Gastrocnemius medialis (tissue), 4 donors: ENCODE measurements at regions not wholly inside any gene's neighbourhood (a gene's known extent, or its start where the extent isn't known, plus 50 kb on each side); places are given as distances from the start of the nearest gene placed in this dataset.

Experiments used
- POLR2A ChIP-seq, 2 donors: fragments of 450-650 bp; IDR thresholded peaks; one replicate each; pipeline ENCODE4 v1.6.1; 2017; ENCODE audit warnings: antibody characterized with exemption in 2 of 2, mild to moderate bottlenecking in 2 of 2, moderate library complexity in 2 of 2
- TF ChIP-seq, protein P1 (sequence below), 5 experiments: fragments of 450-650 bp in 3 of 5; fragments of 200-600 bp in 2 of 5; sonication (generic) in 2 of 5; IDR thresholded peaks in 4 of 5; conservative IDR thresholded peaks in 1 of 5; 1 replicate in 4 of 5; 2 replicates in 1 of 5; pipeline ENCODE4 v1.5.1; 2016 to 2019; ENCODE audit warnings: antibody characterized with exemption in 5 of 5, mild to moderate bottlenecking in 3 of 5, moderate library complexity in 3 of 5

DNA sequence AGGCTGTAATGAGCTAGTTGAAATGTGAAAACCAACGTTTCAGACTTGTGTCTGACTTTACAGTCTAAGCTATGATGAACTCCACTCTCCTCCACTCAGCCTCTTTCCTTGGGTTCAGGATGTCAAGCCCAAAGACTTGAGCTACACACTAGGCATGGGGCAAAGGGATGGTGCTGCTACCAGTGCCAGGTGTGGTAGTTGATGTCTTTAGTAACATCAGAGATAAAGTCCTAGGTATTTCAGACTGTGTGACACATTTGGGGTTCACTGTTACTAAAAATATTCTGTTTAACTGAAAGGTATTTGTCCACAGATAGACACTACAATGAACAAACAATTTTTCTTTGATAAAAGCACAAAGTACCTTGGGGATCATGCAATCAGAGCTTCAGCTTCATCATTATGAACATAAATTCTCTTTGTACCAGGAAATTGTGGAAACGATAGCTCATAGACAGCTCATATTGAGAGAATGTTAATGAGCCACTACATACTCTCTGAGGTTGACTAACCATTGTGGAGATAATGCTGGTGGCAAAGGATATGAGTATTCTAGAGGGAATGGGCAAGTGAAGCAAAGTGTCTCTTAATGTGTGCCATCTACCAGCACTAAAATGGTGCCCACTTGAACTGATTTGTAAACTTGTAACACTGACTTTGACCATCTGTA, 253.7 kb upstream of the THUMPD2 start:
- TF ChIP-seq, protein P1, sequence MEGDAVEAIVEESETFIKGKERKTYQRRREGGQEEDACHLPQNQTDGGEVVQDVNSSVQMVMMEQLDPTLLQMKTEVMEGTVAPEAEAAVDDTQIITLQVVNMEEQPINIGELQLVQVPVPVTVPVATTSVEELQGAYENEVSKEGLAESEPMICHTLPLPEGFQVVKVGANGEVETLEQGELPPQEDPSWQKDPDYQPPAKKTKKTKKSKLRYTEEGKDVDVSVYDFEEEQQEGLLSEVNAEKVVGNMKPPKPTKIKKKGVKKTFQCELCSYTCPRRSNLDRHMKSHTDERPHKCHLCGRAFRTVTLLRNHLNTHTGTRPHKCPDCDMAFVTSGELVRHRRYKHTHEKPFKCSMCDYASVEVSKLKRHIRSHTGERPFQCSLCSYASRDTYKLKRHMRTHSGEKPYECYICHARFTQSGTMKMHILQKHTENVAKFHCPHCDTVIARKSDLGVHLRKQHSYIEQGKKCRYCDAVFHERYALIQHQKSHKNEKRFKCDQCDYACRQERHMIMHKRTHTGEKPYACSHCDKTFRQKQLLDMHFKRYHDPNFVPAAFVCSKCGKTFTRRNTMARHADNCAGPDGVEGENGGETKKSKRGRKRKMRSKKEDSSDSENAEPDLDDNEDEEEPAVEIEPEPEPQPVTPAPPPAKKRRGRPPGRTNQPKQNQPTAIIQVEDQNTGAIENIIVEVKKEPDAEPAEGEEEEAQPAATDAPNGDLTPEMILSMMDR (IDR thresholded peaks at IDR 0.05 in 4 of 5, conservative IDR thresholded peaks at IDR 0.05 in 1 of 5), result no peak
- no peak for TF ChIP-seq POLR2A (IDR thresholded peaks at IDR 0.05)
